H9 (cell line): ENCODE measurements at regions not wholly inside any gene's neighbourhood (a gene's known extent, or its start where the extent isn't known, plus 50 kb on each side); places are given as distances from the start of the nearest gene placed in this dataset.
"Not testable (repeated sequence)": the region's sequence is repeated elsewhere in the genome, so short reads cannot be mapped to it uniquely, and the experiment has no call there.

Experiments
- DNase-seq: peaks from one replicate; pipeline ENCODE4 v3.0.0-alpha.2; 2017
- H2AFZ ChIP-seq: one replicate; pipeline ENCODE4 v1.6.1; 2013; ENCODE audit warnings: mild to moderate bottlenecking, low read length, control low read depth, moderate library complexity
- H2AK5ac ChIP-seq: 2 replicates; pipeline ENCODE4 v1.6.1; 2013; ENCODE audit warnings: low read length, control low read depth, mixed read lengths; ENCODE audit not compliant: insufficient read length
- H2BK120ac ChIP-seq: one replicate; pipeline ENCODE4 v1.6.1; 2013; ENCODE audit warnings: low read depth, mild to moderate bottlenecking, low read length, control low read depth, inconsistent platforms; ENCODE audit not compliant: poor library complexity, severe bottlenecking
- H2BK12ac ChIP-seq: 2 replicates; pipeline ENCODE4 v1.6.1; 2013; ENCODE audit warnings: low read length, control low read depth, mixed read lengths, low read depth; ENCODE audit not compliant: insufficient read length
- H2BK15ac ChIP-seq: 2 replicates; pipeline ENCODE4 v1.6.1; 2013; ENCODE audit warnings: low read depth, low read length, control low read depth
- H2BK20ac ChIP-seq: one replicate; pipeline ENCODE4 v1.6.1; 2013; ENCODE audit warnings: low read depth, mild to moderate bottlenecking, low read length, control low read depth, inconsistent platforms; ENCODE audit not compliant: poor library complexity, severe bottlenecking
- H2BK5ac ChIP-seq: 2 replicates; pipeline ENCODE4 v1.6.1; 2013; ENCODE audit warnings: low read length, control low read depth, mixed read lengths; ENCODE audit not compliant: insufficient read length
- H3K14ac ChIP-seq: 2 replicates; pipeline ENCODE4 v1.6.1; 2013; ENCODE audit warnings: low read length, control low read depth; ENCODE audit not compliant: insufficient read depth
- H3K18ac ChIP-seq: 2 replicates; pipeline ENCODE4 v1.6.1; 2013; ENCODE audit warnings: low read depth, mild to moderate bottlenecking, mixed read lengths, low read length, control low read depth; ENCODE audit not compliant: insufficient read length
- H3K23ac ChIP-seq: 2 replicates; pipeline ENCODE4 v1.6.1; 2013; ENCODE audit warnings: low read length, control low read depth, mixed read lengths, low read depth; ENCODE audit not compliant: insufficient read length
- H3K23me2 ChIP-seq: 2 replicates; pipeline ENCODE4 v1.6.1; 2013; ENCODE audit warnings: low read depth, mild to moderate bottlenecking, mixed read lengths, low read length, control low read depth; ENCODE audit not compliant: insufficient read length, poor library complexity, severe bottlenecking
- H3K27ac ChIP-seq: 2 replicates; pipeline ENCODE4 v1.5.1; 2013; ENCODE audit warnings: low read length, control low read depth, mixed read lengths, low read depth; ENCODE audit not compliant: insufficient read length
- H3K27me3 ChIP-seq: 2 replicates; pipeline ENCODE4 v1.6.1; 2013; ENCODE audit warnings: low read length, control low read depth, inconsistent platforms; ENCODE audit not compliant: insufficient read depth
- H3K4ac ChIP-seq: 2 replicates; pipeline ENCODE4 v1.6.1; 2013; ENCODE audit warnings: low read depth, mild to moderate bottlenecking, control low read depth, inconsistent platforms, low read length, moderate library complexity
- H3K4me1 ChIP-seq: 2 replicates; pipeline ENCODE4 v1.6.1; 2013; ENCODE audit warnings: low read length, control low read depth, inconsistent platforms; ENCODE audit not compliant: insufficient read depth
- H3K4me2 ChIP-seq: 2 replicates; pipeline ENCODE4 v1.6.1; 2013; ENCODE audit warnings: low read length, control low read depth, mixed read lengths; ENCODE audit not compliant: insufficient read length, insufficient read depth
- H3K56ac ChIP-seq: 2 replicates; pipeline ENCODE4 v1.6.1; 2013; ENCODE audit warnings: low read depth, mild to moderate bottlenecking, mixed read lengths, low read length, control low read depth; ENCODE audit not compliant: insufficient read length
- H3K79me1 ChIP-seq: 2 replicates; pipeline ENCODE4 v1.6.1; 2013; ENCODE audit warnings: low read depth, mild to moderate bottlenecking, moderate library complexity, low read length, control low read depth, inconsistent platforms; ENCODE audit not compliant: insufficient read depth, poor library complexity, severe bottlenecking
- H3K79me2 ChIP-seq: 2 replicates; pipeline ENCODE4 v1.6.1; 2013; ENCODE audit warnings: low read length, control low read depth, inconsistent platforms; ENCODE audit not compliant: insufficient read depth
- H3K9ac ChIP-seq: 2 replicates; pipeline ENCODE4 v1.6.1; 2013; ENCODE audit warnings: low read length, control low read depth, mixed read lengths; ENCODE audit not compliant: insufficient read length; ENCODE audit errors: extremely low read depth
- H3K9me3 ChIP-seq: one replicate; pipeline ENCODE4 v1.6.1; 2013; ENCODE audit warnings: low read depth, low read length, inconsistent platforms; ENCODE audit not compliant: control insufficient read depth
- H3T11ph ChIP-seq: one replicate; pipeline ENCODE4 v1.6.1; 2013; ENCODE audit warnings: mild to moderate bottlenecking, low read length, control low read depth, inconsistent platforms
- H4K20me1 ChIP-seq: one replicate; pipeline ENCODE4 v1.6.1; 2013; ENCODE audit not compliant: control insufficient read depth, insufficient read length, insufficient read depth
- H4K5ac ChIP-seq: 2 replicates; pipeline ENCODE4 v1.6.1; 2013; ENCODE audit warnings: low read depth, mild to moderate bottlenecking, mixed read lengths, low read length, control low read depth; ENCODE audit not compliant: insufficient read length
- H4K8ac ChIP-seq: replicated peaks from 2 replicates; pipeline ENCODE4 v1.6.1; 2013; ENCODE audit warnings: low read length, control low read depth, mixed read lengths, low read depth; ENCODE audit not compliant: insufficient read length
- H4K91ac ChIP-seq: 2 replicates; pipeline ENCODE4 v1.6.1; 2013; ENCODE audit warnings: low read depth, mild to moderate bottlenecking, moderate library complexity, mixed read lengths, low read length, control low read depth; ENCODE audit not compliant: insufficient read length
- H3K27ac Mint-ChIP-seq, 3 experiments: 2 replicates in 2 of 3; 3 replicates in 1 of 3; pipeline ENCODE4 v1.8.0; 2020 to 2021; ENCODE audit warnings: mixed read lengths in 3 of 3, mild to moderate bottlenecking in 1 of 3, moderate library complexity in 1 of 3
- H3K27me3 Mint-ChIP-seq: 2 replicates; pipeline ENCODE4 v1.8.0; 2021; ENCODE audit warnings: low read depth, mild to moderate bottlenecking, moderate library complexity, mixed read lengths
- H3K36me3 Mint-ChIP-seq, 3 experiments: 2 replicates in 2 of 3; 3 replicates in 1 of 3; pipeline ENCODE4 v1.8.0; 2020 to 2021; ENCODE audit warnings: low read depth in 3 of 3, mixed read lengths in 3 of 3; ENCODE audit not compliant: insufficient read depth in 1 of 3
- H3K4me1 Mint-ChIP-seq, 2 experiments: 2 replicates each; pipeline ENCODE4 v1.8.0; 2020; ENCODE audit warnings: mixed read lengths in 2 of 2
- H3K4me3 Mint-ChIP-seq, 2 experiments: 2 replicates in 1 of 2; 3 replicates in 1 of 2; pipeline ENCODE4 v1.8.0; 2020 to 2021; ENCODE audit warnings: mild to moderate bottlenecking in 2 of 2, mixed read lengths in 2 of 2, moderate library complexity in 1 of 2
- H3K9me3 Mint-ChIP-seq, 2 experiments: 2 replicates in 1 of 2; 3 replicates in 1 of 2; pipeline ENCODE4 v1.8.0; 2020; ENCODE audit warnings: mild to moderate bottlenecking in 2 of 2, mixed read lengths in 2 of 2, moderate library complexity in 1 of 2
- CTCF ChIP-seq: fragments of 200-600 bp; sonication (generic); conservative IDR thresholded peaks from 3 replicates; pipeline ENCODE4 v1.8.0; 2021; ENCODE audit warnings: antibody characterized with exemption, mild to moderate bottlenecking
- WGBS: extraction: QIAGEN DNeasy Blood & Tissue Kit; methylation state at CpG from one replicate; pipeline ENCODE4 v1.1.7; 2013; ENCODE audit warnings: missing lambda C conversion rate, low lambda C conversion rate, mixed read lengths; ENCODE audit not compliant: insufficient read length; ENCODE audit errors: extremely low coverage; 5-methylcytosine and 5-hydroxymethylcytosine counted together

GRCh38 chr3:59234884-59235633 lies 185.2 kb upstream of the CFAP20DC start:
- no peak overlapping the region for H4K91ac ChIP-seq
- no peak overlapping the region for H2BK12ac ChIP-seq
- no peak overlapping the region for H3K27ac Mint-ChIP-seq
- H3K27me3 ChIP-seq: no peaks in the 10 kb centered on the region
- no peak overlapping the region for H2AK5ac ChIP-seq
- H3T11ph ChIP-seq: no peak overlapping the region
- WGBS: no CpG with 5 or more reads among the region's 2 CpGs
- no peak overlapping the region for H3K9ac ChIP-seq
- peaks cover 3 to 13% (median 9%) of the 10 kb centered on the region in 3 experiments; a peak in 6 of 7 replicates for H3K36me3 Mint-ChIP-seq
- H3K14ac ChIP-seq: no peak overlapping the region
- no peaks in the 10 kb centered on the region for H3K4me1 Mint-ChIP-seq
- no peak overlapping the region for H2BK20ac ChIP-seq
- H3K4ac ChIP-seq: no peak overlapping the region
- no peaks in the 10 kb centered on the region for H3K23me2 ChIP-seq
- no peak for TF ChIP-seq CTCF
- no peaks in the 10 kb centered on the region for H3K79me2 ChIP-seq
- H3K23ac ChIP-seq: no peak overlapping the region
- H4K5ac ChIP-seq: no peak overlapping the region
- H3K4me2 ChIP-seq: no peak overlapping the region
- no peaks in the 10 kb centered on the region for H4K20me1 ChIP-seq
- no peak overlapping the region for H3K4me3 Mint-ChIP-seq
- no peak overlapping the region for H3K27ac ChIP-seq
- no peak overlapping the region for H2BK15ac ChIP-seq
- DNase-seq: no peak
- H3K9me3 ChIP-seq: peaks cover 3% of the 10 kb centered on the region
- no peaks in the 10 kb centered on the region for H3K4me1 ChIP-seq
- H3K9me3 Mint-ChIP-seq: peaks cover 20 to 24% of the 10 kb centered on the region in 2 experiments
- H2AFZ ChIP-seq: no peak overlapping the region
- no peaks in the 10 kb centered on the region for H3K27me3 Mint-ChIP-seq
- no peak overlapping the region for H2BK5ac ChIP-seq
- no peak overlapping the region for H3K18ac ChIP-seq
- no peak overlapping the region for H4K8ac ChIP-seq
- H2BK120ac ChIP-seq: no peak overlapping the region
- H3K56ac ChIP-seq: no peak overlapping the region
- no peaks in the 10 kb centered on the region for H3K79me1 ChIP-seq

DNA sequence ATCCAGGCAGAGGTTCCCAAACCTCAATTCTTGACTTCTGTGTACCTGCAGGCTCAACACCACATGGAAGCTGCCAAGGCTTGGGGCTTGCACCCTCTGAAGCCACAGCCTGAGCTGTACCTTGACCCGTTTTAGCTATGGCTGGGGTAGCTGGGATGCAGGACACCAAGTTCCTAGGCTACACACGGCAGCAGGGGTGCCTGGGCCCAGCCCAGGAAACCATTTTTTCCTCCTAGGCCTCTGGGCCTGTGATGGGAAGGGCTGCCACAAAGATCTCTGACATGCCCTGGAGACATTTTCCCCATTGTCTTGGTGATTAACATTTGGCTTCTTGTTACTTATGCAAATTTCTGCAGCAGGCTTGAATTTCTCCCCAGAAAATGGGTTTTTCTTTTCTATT lies 180.6 kb upstream of the CFAP20DC start:
- not testable (repeated sequence) for H3T11ph ChIP-seq, H3K27me3 ChIP-seq, H2BK15ac ChIP-seq, H3K4me1 Mint-ChIP-seq, H3K23me2 ChIP-seq, H4K8ac ChIP-seq, H3K9ac ChIP-seq, H3K79me1 ChIP-seq, DNase-seq, H4K91ac ChIP-seq, H2BK20ac ChIP-seq, H3K18ac ChIP-seq, H4K20me1 ChIP-seq, H2BK12ac ChIP-seq, H3K79me2 ChIP-seq, H3K4me2 ChIP-seq, H3K56ac ChIP-seq, H3K27ac ChIP-seq, H3K27ac Mint-ChIP-seq, H2BK5ac ChIP-seq, H2AK5ac ChIP-seq, H3K27me3 Mint-ChIP-seq, H3K4me1 ChIP-seq, H4K5ac ChIP-seq, H3K23ac ChIP-seq, H3K14ac ChIP-seq, H2BK120ac ChIP-seq, H2AFZ ChIP-seq, H3K4ac ChIP-seq, H3K4me3 Mint-ChIP-seq
- Mint-ChIP-seq H3K36me3 (peaks cover 10 to 24% (median 23%) of the 10 kb centered on the region in 3 experiments), H3K9me3 (peaks cover 32 to 36% of the 10 kb centered on the region in 2 experiments)
- WGBS: no CpG with 5 or more reads among the region's 2 CpGs
- H3K9me3 ChIP-seq: peaks cover 12% of the 10 kb centered on the region
